A549 (cell line): ENCODE measurements at regions not wholly inside any gene's neighbourhood (a gene's known extent, or its start where the extent isn't known, plus 50 kb on each side); places are given as distances from the start of the nearest gene placed in this dataset.

Experiments
- ATAC-seq, 2 experiments: fragments of 200-7000 bp in 1 of 2; fragments of >200 bp in 1 of 2; cut with Nextera tagmentation in 1 of 2; cut with Tn5 transposase in 1 of 2; 3 replicates each; pipeline versions ENCODE4 v1.8.0 to v1.9.1; 2018 to 2020; ENCODE audit warnings: mild to moderate bottlenecking in 1 of 2, moderate library complexity in 1 of 2
- CTCF ChIA-PET: fragments of 300-600 bp; sonication (Branson Sonifier 250); formaldehyde crosslinking; extraction: SDS; loops from one replicate; lab custom pipeline; 2021; ENCODE audit warnings: antibody characterized with exemption, inconsistent platforms; lab: Yijun Ruan, JAX
- POLR2A ChIA-PET: fragments of 350-600 bp; formaldehyde crosslinking; extraction: SDS; loops from one replicate; lab custom pipeline; 2021; ENCODE audit warnings: antibody characterized with exemption, inconsistent platforms; lab: Yijun Ruan, JAX
- DNase-seq, 2 experiments: peaks; one replicate each; pipeline versions ENCODE4 v3.0.0 to v3.0.0-alpha.2; 2011 to 2016; ENCODE audit warnings: low read depth in 1 of 2, low spot score in 1 of 2
- FAIRE-seq: peaks from 2 replicates; lab custom pipeline; 2011; peaks lifted over from hg19 to GRCh38; lab: Jason Lieb, UNC
- H3K27ac ChIP-seq, 2 experiments: fragments of >200 bp; sonication (Bioruptor Twin); formaldehyde crosslinking; 3 replicates each; pipeline ENCODE4 v1.5.1; 2016 to 2017
- H3K4me1 ChIP-seq: fragments of >200 bp; sonication (Bioruptor Twin); formaldehyde crosslinking; 3 replicates; pipeline ENCODE4 v1.6.1; 2016
- H3K4me2 ChIP-seq: fragments of >200 bp; sonication (Bioruptor Twin); formaldehyde crosslinking; 3 replicates; pipeline ENCODE4 v1.6.1; 2016
- H3K4me3 ChIP-seq: fragments of >200 bp; sonication (Bioruptor Twin); formaldehyde crosslinking; 3 replicates; pipeline ENCODE4 v1.5.1; 2016
- H3K9me3 ChIP-seq: fragments of >200 bp; sonication (Bioruptor Twin); formaldehyde crosslinking; 3 replicates; pipeline ENCODE4 v1.6.1; 2016
- CBX2 ChIP-seq: fragments of 200-600 bp; sonication (generic); IDR thresholded peaks from 2 replicates; pipeline ENCODE4 v1.6.1; 2016; ENCODE audit warnings: low read depth, mild to moderate bottlenecking, borderline replicate concordance
- CHD4 ChIP-seq: fragments of 200-600 bp; sonication (generic); IDR thresholded peaks from 2 replicates; pipeline ENCODE4 v1.6.1; 2016; ENCODE audit warnings: antibody characterized with exemption, mild to moderate bottlenecking, borderline replicate concordance
- EHMT2 ChIP-seq: fragments of 200-600 bp; sonication (generic); IDR thresholded peaks from 2 replicates; pipeline ENCODE4 v1.6.1; 2016; ENCODE audit warnings: antibody characterized with exemption, low read depth, mild to moderate bottlenecking, moderate library complexity
- FOSB ChIP-seq: fragments of 250-450 bp; sonication (Bioruptor Pico); IDR thresholded peaks from 2 replicates; pipeline ENCODE4 v1.5.0; 2020; ENCODE audit warnings: mild to moderate bottlenecking, moderate library complexity
- GATA3 ChIP-seq: IDR thresholded peaks from 2 replicates; pipeline ENCODE4 v1.6.1; 2012; ENCODE audit warnings: borderline replicate concordance
- HDAC2 ChIP-seq: fragments of 200-600 bp; sonication (generic); IDR thresholded peaks from 2 replicates; pipeline ENCODE4 v1.6.1; 2016
- HEYL ChIP-seq: fragments of 250-450 bp; sonication (Bioruptor Pico); IDR thresholded peaks from 2 replicates; pipeline ENCODE4 v1.8.0; 2021; ENCODE audit warnings: mild to moderate bottlenecking, moderate library complexity
- HOXA7 ChIP-seq: fragments of 250-450 bp; sonication (Bioruptor Pico); IDR thresholded peaks from 2 replicates; pipeline ENCODE4 v1.5.0; 2020; ENCODE audit warnings: mild to moderate bottlenecking, moderate library complexity
- JUNB ChIP-seq: fragments of >200 bp; sonication (Bioruptor Twin); formaldehyde crosslinking; IDR thresholded peaks from 2 replicates; pipeline ENCODE4 v1.6.1; 2016
- KDM5A ChIP-seq: fragments of 200-600 bp; sonication (generic); IDR thresholded peaks from 2 replicates; pipeline ENCODE4 v1.6.1; 2016; ENCODE audit warnings: antibody characterized with exemption, mild to moderate bottlenecking
- MAFK ChIP-seq: fragments of 450-650 bp; IDR thresholded peaks from 2 replicates; pipeline ENCODE4 v1.6.1; 2014; ENCODE audit not compliant: partially characterized antibody
- MAZ ChIP-seq: fragments of 150-350 bp; IDR thresholded peaks from 2 replicates; pipeline ENCODE4 v1.6.1; 2014; ENCODE audit warnings: antibody characterized with exemption, low read depth, low read length, borderline replicate concordance
- NPAS2 ChIP-seq: fragments of 250-450 bp; sonication (Bioruptor Pico); IDR thresholded peaks from 2 replicates; pipeline ENCODE4 v1.8.0; 2022; ENCODE audit warnings: mild to moderate bottlenecking, moderate library complexity, borderline replicate concordance
- NR3C1 ChIP-seq: fragments of >200 bp; sonication (Bioruptor Twin); formaldehyde crosslinking; IDR thresholded peaks from 3 replicates; pipeline ENCODE4 v1.6.1; 2017
- PHF8 ChIP-seq: fragments of 200-600 bp; sonication (generic); IDR thresholded peaks from 2 replicates; pipeline ENCODE4 v1.6.1; 2016; ENCODE audit warnings: low read depth, mild to moderate bottlenecking, antibody characterized with exemption, moderate library complexity, borderline replicate concordance
- POLR2A ChIP-seq: IDR thresholded peaks from 2 replicates; pipeline ENCODE4 v1.6.1; 2012; ENCODE audit warnings: mild to moderate bottlenecking, low read length
- RARB ChIP-seq: fragments of 250-450 bp; sonication (Bioruptor Pico); IDR thresholded peaks from 2 replicates; pipeline ENCODE4 v1.8.0; 2021; ENCODE audit warnings: mild to moderate bottlenecking, moderate library complexity
- RFX5 ChIP-seq: fragments of 450-650 bp; IDR thresholded peaks from 2 replicates; pipeline ENCODE4 v1.7.1; 2014; ENCODE audit warnings: antibody characterized with exemption, mild to moderate bottlenecking, moderate library complexity
- RNF2 ChIP-seq: fragments of 200-600 bp; sonication (generic); IDR thresholded peaks from 2 replicates; pipeline ENCODE4 v1.6.1; 2016; ENCODE audit warnings: low read depth, mild to moderate bottlenecking, antibody characterized with exemption, moderate library complexity, borderline replicate concordance
- TFCP2L1 ChIP-seq: fragments of 250-450 bp; sonication (Bioruptor Pico); IDR thresholded peaks from 2 replicates; pipeline ENCODE4 v1.5.0; 2021; ENCODE audit warnings: mild to moderate bottlenecking
- TP53 ChIP-seq: fragments of 250-450 bp; sonication (Bioruptor Pico); IDR thresholded peaks from 2 replicates; pipeline ENCODE4 v1.5.0; 2021; ENCODE audit warnings: mild to moderate bottlenecking, moderate library complexity
- ZC3H11A ChIP-seq: fragments of 450-650 bp; IDR thresholded peaks from 2 replicates; pipeline ENCODE4 v1.6.1; 2014; ENCODE audit warnings: antibody characterized with exemption, mild to moderate bottlenecking
- ZNF302 ChIP-seq: fragments of 250-450 bp; sonication (Bioruptor Pico); IDR thresholded peaks from 2 replicates; pipeline ENCODE4 v1.9.0; 2021; ENCODE audit warnings: inconsistent platforms, mild to moderate bottlenecking, moderate library complexity
- ZSCAN20 ChIP-seq: fragments of 250-450 bp; sonication (Bioruptor Pico); IDR thresholded peaks from 2 replicates; pipeline ENCODE4 v1.8.0; 2022; ENCODE audit warnings: mild to moderate bottlenecking, moderate library complexity
- WGBS: methylation state at CpG from one replicate; pipeline ENCODE4 v1.1.6; 2017; ENCODE audit errors: missing lambda C conversion rate; 5-methylcytosine and 5-hydroxymethylcytosine counted together
- TF ChIP-seq, protein P1 (sequence below): fragments of 250-450 bp; sonication (Bioruptor Pico); IDR thresholded peaks from 2 replicates; pipeline ENCODE4 v1.5.0; 2020; ENCODE audit warnings: low read depth, mild to moderate bottlenecking, moderate library complexity
- TF ChIP-seq, protein P2 (sequence below): fragments of 250-450 bp; sonication (Bioruptor Pico); IDR thresholded peaks from 2 replicates; pipeline ENCODE4 v1.5.0; 2021; ENCODE audit warnings: mild to moderate bottlenecking, moderate library complexity, borderline replicate concordance
- TF ChIP-seq, protein P3 (sequence below): IDR thresholded peaks from 2 replicates; pipeline ENCODE4 v1.6.1; 2012
- TF ChIP-seq, protein P4 (sequence below): fragments of 450-650 bp; IDR thresholded peaks from 2 replicates; pipeline ENCODE4 v1.6.1; 2014; ENCODE audit warnings: antibody characterized with exemption
- TF ChIP-seq, protein P5 (sequence below): fragments of >200 bp; sonication (Bioruptor Twin); formaldehyde crosslinking; IDR thresholded peaks from 3 replicates; pipeline ENCODE4 v1.5.1; 2016

DNA sequence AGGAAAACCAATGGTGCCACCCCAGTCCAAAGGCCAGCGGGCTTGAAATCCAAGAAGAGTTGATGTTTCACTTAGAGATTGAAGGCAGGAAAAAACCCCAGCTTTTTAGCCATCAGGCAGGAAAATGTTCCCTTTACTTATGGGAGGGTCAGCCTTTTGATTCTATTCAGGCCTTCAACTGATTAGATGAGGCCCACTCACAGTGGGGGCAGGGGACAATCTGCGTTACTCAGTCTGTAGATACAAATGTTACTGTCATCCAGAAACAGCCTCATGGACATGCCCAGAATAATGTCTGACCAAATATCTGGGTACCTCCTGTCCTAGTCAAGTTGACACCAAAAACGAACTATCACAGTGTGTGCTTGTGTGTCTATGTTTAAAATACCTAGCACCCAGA is 121.2 kb upstream of the KCNQ5 start (continued):
- TF ChIP-seq, protein P1, sequence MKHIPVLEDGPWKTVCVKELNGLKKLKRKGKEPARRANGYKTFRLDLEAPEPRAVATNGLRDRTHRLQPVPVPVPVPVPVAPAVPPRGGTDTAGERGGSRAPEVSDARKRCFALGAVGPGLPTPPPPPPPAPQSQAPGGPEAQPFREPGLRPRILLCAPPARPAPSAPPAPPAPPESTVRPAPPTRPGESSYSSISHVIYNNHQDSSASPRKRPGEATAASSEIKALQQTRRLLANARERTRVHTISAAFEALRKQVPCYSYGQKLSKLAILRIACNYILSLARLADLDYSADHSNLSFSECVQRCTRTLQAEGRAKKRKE (CRISPR knock-in tag): no peak
- TF ChIP-seq HDAC2: no peak
- TF ChIP-seq, protein P2, sequence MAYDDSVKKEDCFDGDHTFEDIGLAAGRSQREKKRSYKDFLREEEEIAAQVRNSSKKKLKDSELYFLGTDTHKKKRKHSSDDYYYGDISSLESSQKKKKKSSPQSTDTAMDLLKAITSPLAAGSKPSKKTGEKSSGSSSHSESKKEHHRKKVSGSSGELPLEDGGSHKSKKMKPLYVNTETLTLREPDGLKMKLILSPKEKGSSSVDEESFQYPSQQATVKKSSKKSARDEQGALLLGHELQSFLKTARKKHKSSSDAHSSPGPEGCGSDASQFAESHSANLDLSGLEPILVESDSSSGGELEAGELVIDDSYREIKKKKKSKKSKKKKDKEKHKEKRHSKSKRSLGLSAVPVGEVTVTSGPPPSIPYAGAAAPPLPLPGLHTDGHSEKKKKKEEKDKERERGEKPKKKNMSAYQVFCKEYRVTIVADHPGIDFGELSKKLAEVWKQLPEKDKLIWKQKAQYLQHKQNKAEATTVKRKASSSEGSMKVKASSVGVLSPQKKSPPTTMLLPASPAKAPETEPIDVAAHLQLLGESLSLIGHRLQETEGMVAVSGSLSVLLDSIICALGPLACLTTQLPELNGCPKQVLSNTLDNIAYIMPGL (CRISPR knock-in tag): no peak
- no peak for TF ChIP-seq MAFK
- TF ChIP-seq, protein P3, sequence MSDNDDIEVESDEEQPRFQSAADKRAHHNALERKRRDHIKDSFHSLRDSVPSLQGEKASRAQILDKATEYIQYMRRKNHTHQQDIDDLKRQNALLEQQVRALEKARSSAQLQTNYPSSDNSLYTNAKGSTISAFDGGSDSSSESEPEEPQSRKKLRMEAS: no peak
- no peak for TF ChIP-seq NPAS2 (CRISPR knock-in tag)
- no peak for TF ChIP-seq JUNB
- TF ChIP-seq HOXA7 (CRISPR knock-in tag): no peak
- no peak for TF ChIP-seq KDM5A
- no peak for TF ChIP-seq PHF8

DNA sequence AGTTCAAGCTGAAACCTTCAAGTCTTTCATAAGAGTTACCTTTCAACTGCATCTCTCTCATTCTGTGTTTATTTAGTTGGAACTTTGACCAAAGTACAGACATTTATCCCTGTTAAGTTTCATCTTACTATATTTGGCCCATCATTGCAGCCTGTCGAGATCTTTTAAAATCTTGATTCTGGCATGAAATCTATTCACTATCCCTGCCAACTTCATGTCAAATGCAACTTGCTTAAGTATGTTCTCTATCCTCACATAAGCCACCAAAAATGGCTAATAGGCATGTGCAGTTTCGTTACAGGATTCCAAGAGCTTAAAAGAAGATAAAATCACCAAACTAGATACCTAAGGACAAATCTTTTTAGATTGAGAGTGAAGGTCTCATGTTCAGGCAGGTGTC is 117.5 kb upstream of the KCNQ5 start:
- no peak for FAIRE-seq
- H3K4me3 ChIP-seq: no peak overlapping the region
- no peaks in the 10 kb centered on the region for H3K9me3 ChIP-seq
- no peak for DNase-seq
- no peak for TF ChIP-seq MAFK
- no peak for TF ChIP-seq TP53 (CRISPR knock-in tag)
- TF ChIP-seq RNF2: no peak
- TF ChIP-seq RFX5: no peak
- no peak for TF ChIP-seq CHD4
- TF ChIP-seq, protein P2 (CRISPR knock-in tag): no peak
- TF ChIP-seq ZNF302 (CRISPR knock-in tag): no peak
- TF ChIP-seq, protein P4, sequence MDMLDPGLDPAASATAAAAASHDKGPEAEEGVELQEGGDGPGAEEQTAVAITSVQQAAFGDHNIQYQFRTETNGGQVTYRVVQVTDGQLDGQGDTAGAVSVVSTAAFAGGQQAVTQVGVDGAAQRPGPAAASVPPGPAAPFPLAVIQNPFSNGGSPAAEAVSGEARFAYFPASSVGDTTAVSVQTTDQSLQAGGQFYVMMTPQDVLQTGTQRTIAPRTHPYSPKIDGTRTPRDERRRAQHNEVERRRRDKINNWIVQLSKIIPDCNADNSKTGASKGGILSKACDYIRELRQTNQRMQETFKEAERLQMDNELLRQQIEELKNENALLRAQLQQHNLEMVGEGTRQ: no peak
- TF ChIP-seq, protein P5, sequence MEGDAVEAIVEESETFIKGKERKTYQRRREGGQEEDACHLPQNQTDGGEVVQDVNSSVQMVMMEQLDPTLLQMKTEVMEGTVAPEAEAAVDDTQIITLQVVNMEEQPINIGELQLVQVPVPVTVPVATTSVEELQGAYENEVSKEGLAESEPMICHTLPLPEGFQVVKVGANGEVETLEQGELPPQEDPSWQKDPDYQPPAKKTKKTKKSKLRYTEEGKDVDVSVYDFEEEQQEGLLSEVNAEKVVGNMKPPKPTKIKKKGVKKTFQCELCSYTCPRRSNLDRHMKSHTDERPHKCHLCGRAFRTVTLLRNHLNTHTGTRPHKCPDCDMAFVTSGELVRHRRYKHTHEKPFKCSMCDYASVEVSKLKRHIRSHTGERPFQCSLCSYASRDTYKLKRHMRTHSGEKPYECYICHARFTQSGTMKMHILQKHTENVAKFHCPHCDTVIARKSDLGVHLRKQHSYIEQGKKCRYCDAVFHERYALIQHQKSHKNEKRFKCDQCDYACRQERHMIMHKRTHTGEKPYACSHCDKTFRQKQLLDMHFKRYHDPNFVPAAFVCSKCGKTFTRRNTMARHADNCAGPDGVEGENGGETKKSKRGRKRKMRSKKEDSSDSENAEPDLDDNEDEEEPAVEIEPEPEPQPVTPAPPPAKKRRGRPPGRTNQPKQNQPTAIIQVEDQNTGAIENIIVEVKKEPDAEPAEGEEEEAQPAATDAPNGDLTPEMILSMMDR: no peak
- TF ChIP-seq, all 56 proteins: peak for 0
- no peak for ATAC-seq
- Histone ChIP-seq H3K4me1 (no peaks in the 10 kb centered on the region), H3K4me2 (no peak overlapping the region), H3K27ac (no peak overlapping the region)
- WGBS: 14% methylated on average over 2 of the region's 2 CpGs
- CTCF ChIA-PET: no interaction called here
- POLR2A ChIA-PET: no interaction called here

DNA sequence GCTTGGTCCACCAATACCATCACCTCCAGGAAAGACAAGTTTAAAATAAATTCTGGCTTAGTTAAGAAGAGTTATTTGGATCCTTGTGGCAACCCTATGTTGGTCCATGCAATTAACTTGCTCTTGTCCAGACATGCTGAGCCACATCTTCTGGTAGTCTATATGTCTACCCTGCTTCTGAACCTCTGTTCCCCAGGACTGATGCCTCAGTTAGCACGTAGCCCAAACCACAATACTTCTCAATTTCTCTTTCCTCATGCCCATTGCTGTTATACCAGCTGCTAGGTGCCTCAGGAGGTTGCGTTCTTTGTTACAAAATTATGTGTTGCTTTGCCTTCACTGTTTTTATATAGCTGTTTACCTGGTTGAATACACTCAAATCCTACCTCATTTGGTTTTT is 116.4 kb upstream of the KCNQ5 start:
- FAIRE-seq: no peak
- POLR2A ChIA-PET: no interaction called here
- TF ChIP-seq RARB (no peak), HEYL (CRISPR knock-in tag) (no peak), CBX2 (no peak), GATA3 (no peak), TFCP2L1 (CRISPR knock-in tag) (no peak), PHF8 (no peak), ZSCAN20 (no peak), MAZ (no peak), FOSB (CRISPR knock-in tag) (no peak), ZC3H11A (no peak), EHMT2 (no peak), POLR2A (no peak), NR3C1 (no peak)
- TF ChIP-seq, protein P1 (CRISPR knock-in tag): no peak

More for the DNA sequence above, 116.4 kb upstream of the KCNQ5 start:
- WGBS: 4% methylated on average over 2 of the region's 2 CpGs
- Histone ChIP-seq H3K9me3 (no peaks in the 10 kb centered on the region), H3K27ac (no peak overlapping the region), H3K4me3 (no peak overlapping the region), H3K4me1 (no peaks in the 10 kb centered on the region), H3K4me2 (no peak overlapping the region)
- DNase-seq (no peak), ATAC-seq (no peak)
- CTCF ChIA-PET: no interaction called here
